ENCODE measurements at regions not wholly inside any gene's neighbourhood (a gene's known extent, or its start where the extent isn't known, plus 50 kb on each side); places are given as distances from the start of the nearest gene placed in this dataset.
"Not testable (repeated sequence)": the region's sequence is repeated elsewhere in the genome, so short reads cannot be mapped to it uniquely, and the experiment has no call there.

DNA sequence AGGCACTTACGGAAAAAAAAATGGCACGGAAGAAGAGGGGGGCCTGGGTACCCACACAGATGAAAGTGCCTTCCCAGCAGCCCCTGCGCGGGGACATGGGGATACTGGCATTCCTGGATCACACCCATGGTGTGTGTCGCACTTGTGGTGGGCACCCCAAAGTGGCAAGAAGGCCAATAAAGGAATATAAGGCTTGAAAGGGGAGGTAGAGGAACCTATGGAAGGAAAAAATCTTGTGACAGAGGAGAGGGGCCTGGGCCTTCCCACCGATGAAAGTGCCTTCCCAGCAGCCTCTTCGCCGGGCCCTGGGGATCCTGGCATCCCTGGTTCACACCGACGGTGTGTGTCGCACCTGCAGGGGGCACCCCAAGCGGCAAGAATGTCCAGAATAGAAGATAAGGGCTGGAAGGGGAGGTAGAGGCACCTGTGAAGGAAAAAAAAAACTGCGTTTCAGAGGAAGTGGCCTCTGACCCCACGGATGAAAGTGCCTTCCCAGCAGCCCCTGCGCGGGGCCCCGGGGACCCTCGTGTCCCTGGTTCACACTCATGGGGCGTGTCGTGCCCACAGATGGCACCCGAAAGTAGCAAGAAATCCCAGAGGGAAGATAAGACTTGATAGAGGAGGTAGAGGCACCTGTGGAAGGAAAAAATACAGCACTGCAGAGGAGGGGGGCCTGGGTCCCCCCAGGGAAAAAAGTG, 284.0 kb downstream of the ALG10 start:
- no peak for DNase-seq

- not testable (repeated sequence) for DNase-seq
Observed at GRCh38 chr12:34309806-34310804, 287.8 kb downstream of the ALG10 start.

GRCh38 chr12:34311337-34311736, 289.0 kb downstream of the ALG10 start:
- no peak for DNase-seq

DNA sequence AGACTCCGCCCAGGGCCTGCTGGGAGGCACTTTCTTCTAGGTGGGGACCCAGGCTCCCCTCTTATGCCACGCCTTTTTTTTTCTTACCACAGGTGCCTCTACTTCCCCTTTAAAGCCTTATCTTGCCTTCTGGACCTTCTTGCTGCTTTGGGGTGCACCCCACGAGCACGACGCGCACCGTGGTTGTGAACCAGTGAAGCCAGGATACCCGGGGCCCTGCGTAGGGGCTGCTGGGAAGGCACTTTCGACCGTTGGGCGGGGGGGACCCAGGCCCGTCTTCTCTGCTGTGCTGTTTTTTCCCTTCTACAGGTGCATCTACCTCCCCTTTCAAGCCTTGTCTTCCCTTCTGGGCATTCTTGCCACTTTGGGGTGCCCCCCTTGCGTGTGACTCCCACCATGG, 305.4 kb downstream of the ALG10 start:
- no peak for DNase-seq

GRCh38 chr12:34333337-34333736, 311.0 kb downstream of the ALG10 start:
- DNase-seq = no peak

GRCh38 chr12:34334538-34334937, 312.2 kb downstream of the ALG10 start:
- no peak for DNase-seq

- no peak for DNase-seq
Observed at GRCh38 chr12:34334953-34335743, 312.9 kb downstream of the ALG10 start.

DNA sequence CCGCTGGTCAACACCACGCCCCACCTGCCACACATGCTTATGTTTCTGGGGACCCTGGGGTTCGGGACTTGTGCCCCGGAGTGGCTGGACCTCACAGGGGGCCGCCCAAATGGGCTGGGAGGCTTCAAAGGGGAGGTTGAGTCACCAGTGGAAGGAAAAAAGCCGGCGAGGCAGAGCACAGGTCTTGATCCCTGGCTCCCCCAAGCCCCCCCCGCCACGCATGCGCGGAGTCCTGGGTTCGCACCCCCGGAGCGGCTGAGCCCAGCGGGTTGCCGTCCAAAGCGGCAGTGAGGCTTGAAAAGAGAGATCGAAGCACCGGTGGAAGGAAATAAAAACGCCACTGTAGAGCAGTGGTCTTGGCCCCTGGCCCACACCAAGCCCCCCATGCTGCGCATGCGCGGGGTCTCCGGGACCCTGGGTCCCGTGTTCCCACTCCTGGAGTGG, 313.5 kb downstream of the ALG10 start:
- no peak for DNase-seq

GRCh38 chr12:34336619-34337465, 314.5 kb downstream of the ALG10 start:
- no peak for DNase-seq

DNA sequence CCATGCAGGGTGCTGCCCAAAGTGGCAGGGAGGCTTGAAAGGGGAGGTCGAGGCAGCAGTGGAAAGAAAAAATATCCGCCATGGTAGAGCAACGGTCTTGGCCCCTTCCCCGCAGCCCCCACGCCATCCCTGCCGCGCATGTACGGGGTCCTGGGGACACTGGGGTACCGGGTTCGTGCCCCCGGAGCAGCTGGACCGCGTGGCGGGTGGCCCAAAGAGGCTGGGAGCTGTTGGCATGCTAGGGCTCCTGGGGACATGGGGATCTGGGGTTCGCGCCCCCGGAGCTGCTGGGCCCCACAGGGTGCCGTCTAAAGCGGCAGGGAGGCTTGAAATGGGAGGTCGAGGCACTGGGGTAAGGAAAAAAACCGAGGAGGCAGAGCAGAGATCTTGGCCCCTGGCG, 316.5 kb downstream of the ALG10 start:
- no peak for DNase-seq

- no peak for DNase-seq
Observed at GRCh38 chr12:34339922-34340321, 317.6 kb downstream of the ALG10 start.

GRCh38 chr12:34340534-34341361, 318.5 kb downstream of the ALG10 start:
- DNase-seq = no peak

- DNase-seq = no peak
Observed at GRCh38 chr12:34341362-34341733, 319.1 kb downstream of the ALG10 start.

- no peak for DNase-seq
Observed at GRCh38 chr12:34342048-34342447, 319.8 kb downstream of the ALG10 start.

DNA sequence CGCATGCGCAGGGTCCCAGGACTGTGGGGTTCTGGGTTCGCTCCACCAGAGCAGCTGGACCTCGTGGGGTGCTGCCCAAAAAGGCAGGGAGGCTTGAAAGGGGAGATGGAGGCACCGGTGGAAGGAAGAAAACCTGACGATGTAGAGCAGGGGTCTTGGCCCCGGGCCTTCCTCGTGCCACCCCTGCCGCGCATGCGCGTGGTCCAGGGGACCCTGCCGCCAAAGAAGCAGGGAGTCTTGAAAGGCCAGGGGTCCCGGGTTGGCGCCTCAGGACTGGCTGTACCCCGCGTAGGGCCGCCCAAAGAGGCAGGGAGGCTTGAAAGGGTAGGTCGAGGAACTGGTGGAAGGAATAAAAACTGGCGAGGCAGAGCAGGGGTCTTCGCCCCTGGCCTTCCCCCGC, 321.0 kb downstream of the ALG10 start:
- DNase-seq = no peak

GRCh38 chr12:34343766-34344165, 321.5 kb downstream of the ALG10 start:
- no peak for DNase-seq

- DNase-seq = no peak
Observed at GRCh38 chr12:34344851-34345522, 322.7 kb downstream of the ALG10 start.

DNA sequence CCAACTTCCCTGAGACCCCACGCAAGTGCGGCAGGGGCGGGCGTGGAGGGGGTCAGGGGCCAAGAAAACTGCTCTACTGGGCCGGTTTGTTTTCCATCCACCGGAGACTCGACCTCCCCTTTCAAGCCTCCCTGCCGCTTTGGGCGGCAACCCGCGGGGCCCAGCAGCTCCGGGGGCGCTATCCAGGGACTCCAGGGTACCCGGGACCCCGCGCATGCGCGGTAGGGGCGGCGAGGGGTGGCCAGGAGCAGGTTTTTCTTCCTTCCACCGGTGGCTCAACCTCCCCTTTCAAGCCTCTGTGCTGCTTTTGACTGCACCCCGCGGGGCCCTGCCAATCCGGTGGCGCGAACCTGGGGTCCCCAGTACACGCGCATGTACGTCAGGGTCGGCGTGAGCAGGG, 323.5 kb downstream of the ALG10 start:
- DNase-seq = no peak

- no peak for DNase-seq
Observed at GRCh38 chr12:34346372-34347034, 324.2 kb downstream of the ALG10 start.

DNA sequence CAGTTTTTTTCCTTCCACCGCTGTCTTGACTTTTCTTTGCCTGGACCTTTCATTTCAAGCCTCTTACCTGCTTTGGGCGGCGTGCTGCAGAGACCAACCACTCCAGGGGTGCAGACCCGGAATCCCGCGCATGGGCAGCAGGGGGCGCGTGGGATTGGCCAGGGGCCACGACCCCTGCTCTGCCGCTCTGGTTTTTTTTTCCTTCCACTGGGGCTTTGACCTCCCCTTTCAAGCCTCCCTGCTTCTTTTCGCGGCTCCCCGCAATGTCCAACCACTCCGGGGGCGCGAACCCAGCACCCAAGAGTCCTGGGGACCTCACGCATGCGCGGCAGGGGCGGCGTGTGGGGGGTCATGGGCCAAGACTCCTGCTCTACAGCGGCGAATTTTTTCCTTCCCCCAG, 325.1 kb downstream of the ALG10 start:
- DNase-seq = no peak

Measured in right hindlimb (tissue), 1 donor.